8988T (cell line): ENCODE measurements at regions not wholly inside any gene's neighbourhood (a gene's known extent, or its start where the extent isn't known, plus 50 kb on each side); places are given as distances from the start of the nearest gene placed in this dataset.

Experiments
- DNase-seq: peaks from one replicate; pipeline ENCODE4 v3.0.0; 2011

GRCh38 chr3:111480091-111480490 is 61.9 kb upstream of the CD96 start:
- DNase-seq, result no peak

DNA sequence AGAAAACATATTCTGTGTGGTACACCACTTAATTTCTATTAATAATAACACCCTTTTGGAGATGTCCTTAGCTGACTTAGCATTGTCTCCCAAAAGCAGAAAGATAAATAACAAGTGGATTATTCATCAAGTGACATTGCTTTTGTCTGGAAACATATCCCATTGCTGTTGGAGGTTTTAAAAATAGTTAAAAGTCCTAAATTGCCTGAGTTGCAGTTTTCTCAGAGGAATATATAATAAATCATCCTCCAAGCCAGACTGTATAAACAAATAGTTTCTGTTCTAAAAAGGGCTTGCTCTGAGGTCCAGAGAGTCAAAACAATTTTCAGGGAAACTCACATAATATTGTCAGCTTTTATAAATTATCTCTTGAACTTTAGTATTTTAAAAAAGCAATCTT is 60.4 kb upstream of the CD96 start:
- no peak for DNase-seq

GRCh38 chr3:111482574-111482973 is 59.4 kb upstream of the CD96 start:
- no peak for DNase-seq

- no peak for DNase-seq
These were observed 56.9 kb upstream of the CD96 start for GRCh38 chr3:111485086-111485485.
